Prostate gland (tissue), 2 donors: ENCODE measurements at regions not wholly inside any gene's neighbourhood (a gene's known extent, or its start where the extent isn't known, plus 50 kb on each side); places are given as distances from the start of the nearest gene placed in this dataset.

ENCODE experiments used
- POLR2A ChIP-seq: fragments of 450-650 bp; IDR thresholded peaks from one replicate; pipeline ENCODE4 v1.6.1; 2016; ENCODE audit warnings: antibody characterized with exemption, mild to moderate bottlenecking
- POLR2AphosphoS5 ChIP-seq: sonication (generic); formaldehyde crosslinking; IDR thresholded peaks from one replicate; pipeline ENCODE4 v1.6.1; 2017; ENCODE audit warnings: antibody characterized with exemption
- TF ChIP-seq, protein P1 (sequence below), 4 experiments: fragments of 200-600 bp in 2 of 4; fragments of 450-650 bp in 2 of 4; sonication (generic) in 2 of 4; IDR thresholded peaks; 1 replicate in 3 of 4; 2 replicates in 1 of 4; pipeline ENCODE4 v1.5.1; 2016 to 2019; ENCODE audit warnings: antibody characterized with exemption in 4 of 4, mild to moderate bottlenecking in 2 of 4, moderate library complexity in 2 of 4

DNA sequence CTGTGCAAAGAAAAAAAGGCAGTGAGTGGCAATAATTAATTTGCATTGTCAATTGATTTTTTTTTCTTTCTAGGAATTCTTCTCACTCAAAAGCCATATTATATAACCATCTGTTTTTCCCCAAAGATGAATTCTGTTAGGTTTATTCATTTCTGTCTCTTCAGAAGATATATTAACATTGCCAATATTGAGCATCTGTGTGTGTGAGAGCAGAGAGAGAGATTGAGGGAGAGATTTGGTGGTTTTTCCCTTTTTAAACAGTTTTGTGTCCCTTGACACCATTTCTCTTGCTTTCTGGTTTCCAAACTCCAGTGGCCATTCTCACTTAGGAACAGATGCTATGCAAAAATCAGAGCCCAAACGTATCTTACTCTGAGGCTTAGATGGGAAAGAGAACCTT is 112.5 kb downstream of the LACC1 start:
- TF ChIP-seq, protein P1, sequence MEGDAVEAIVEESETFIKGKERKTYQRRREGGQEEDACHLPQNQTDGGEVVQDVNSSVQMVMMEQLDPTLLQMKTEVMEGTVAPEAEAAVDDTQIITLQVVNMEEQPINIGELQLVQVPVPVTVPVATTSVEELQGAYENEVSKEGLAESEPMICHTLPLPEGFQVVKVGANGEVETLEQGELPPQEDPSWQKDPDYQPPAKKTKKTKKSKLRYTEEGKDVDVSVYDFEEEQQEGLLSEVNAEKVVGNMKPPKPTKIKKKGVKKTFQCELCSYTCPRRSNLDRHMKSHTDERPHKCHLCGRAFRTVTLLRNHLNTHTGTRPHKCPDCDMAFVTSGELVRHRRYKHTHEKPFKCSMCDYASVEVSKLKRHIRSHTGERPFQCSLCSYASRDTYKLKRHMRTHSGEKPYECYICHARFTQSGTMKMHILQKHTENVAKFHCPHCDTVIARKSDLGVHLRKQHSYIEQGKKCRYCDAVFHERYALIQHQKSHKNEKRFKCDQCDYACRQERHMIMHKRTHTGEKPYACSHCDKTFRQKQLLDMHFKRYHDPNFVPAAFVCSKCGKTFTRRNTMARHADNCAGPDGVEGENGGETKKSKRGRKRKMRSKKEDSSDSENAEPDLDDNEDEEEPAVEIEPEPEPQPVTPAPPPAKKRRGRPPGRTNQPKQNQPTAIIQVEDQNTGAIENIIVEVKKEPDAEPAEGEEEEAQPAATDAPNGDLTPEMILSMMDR (IDR thresholded peaks at IDR 0.05) = no peak
- TF ChIP-seq POLR2A = no peak
- no peak for TF ChIP-seq POLR2AphosphoS5
